Right atrium auricular region (tissue), 2 donors: ENCODE measurements at regions not wholly inside any gene's neighbourhood (a gene's known extent, or its start where the extent isn't known, plus 50 kb on each side); places are given as distances from the start of the nearest gene placed in this dataset.

Source experiments
- DNase-seq: peaks from one replicate; pipeline ENCODE4 v3.0.0-alpha.2; 2019; ENCODE audit warnings: low spot score
- H3K27ac ChIP-seq, 2 donors: fragments of 200-600 bp; sonication (generic); 1 replicate in 1 of 2; 2 replicates in 1 of 2; pipeline ENCODE4 v1.5.1; 2016 to 2019
- H3K27me3 ChIP-seq, 2 donors: fragments of 200-600 bp; sonication (generic); one replicate each; pipeline versions ENCODE4 v1.5.1 to v1.6.0; 2017 to 2019
- H3K36me3 ChIP-seq: fragments of 200-600 bp; sonication (generic); one replicate; pipeline ENCODE4 v1.5.1; 2016
- H3K4me1 ChIP-seq, 2 donors: fragments of 200-600 bp; sonication (generic); one replicate each; pipeline versions ENCODE4 v1.5.1 to v1.6.0; 2017 to 2019
- H3K4me3 ChIP-seq, 2 donors: fragments of 200-600 bp; sonication (generic); 1 replicate in 1 of 2; 2 replicates in 1 of 2; pipeline ENCODE4 v1.5.1; 2017 to 2019; ENCODE audit warnings: mild to moderate bottlenecking in 1 of 2, moderate library complexity in 1 of 2
- H3K9me3 ChIP-seq, 2 donors: fragments of 200-600 bp; sonication (generic); one replicate each; pipeline ENCODE4 v1.5.1; 2019
- TF ChIP-seq, protein P1 (sequence below), 2 donors: fragments of 200-600 bp; sonication (generic); IDR thresholded peaks; one replicate each; pipeline ENCODE4 v1.5.1; 2019; ENCODE audit warnings: antibody characterized with exemption in 2 of 2

DNA sequence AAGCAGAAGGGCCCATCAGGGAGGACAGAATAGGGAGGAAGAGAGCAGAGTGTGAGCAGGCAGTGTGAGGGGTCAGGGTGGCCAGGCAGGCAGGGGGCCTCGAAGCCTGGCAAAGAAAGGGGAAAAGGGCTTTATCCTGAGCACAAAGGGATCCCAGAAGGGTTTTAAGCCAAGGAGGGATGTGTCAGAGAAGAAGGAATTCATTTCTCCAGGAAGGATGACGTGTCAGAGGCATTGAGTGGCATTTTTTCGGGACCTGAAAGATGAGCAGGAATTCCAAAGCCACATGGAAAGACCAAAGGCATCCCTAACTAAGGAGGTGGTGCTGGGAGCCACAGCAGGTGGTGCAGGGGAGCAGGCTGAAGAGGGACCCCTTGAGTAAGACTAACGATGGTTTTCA is 132.1 kb downstream of the DICER1 start:
- Histone ChIP-seq H3K36me3 (no peaks in the 10 kb centered on the region), H3K4me3 (no peak overlapping the region), H3K4me1 (no peaks in the 10 kb centered on the region), H3K27ac (no peak overlapping the region), H3K9me3 (peaks cover 0 to 9% of the 10 kb centered on the region in 2 donors), H3K27me3 (no peaks in the 10 kb centered on the region)
- TF ChIP-seq, protein P1, sequence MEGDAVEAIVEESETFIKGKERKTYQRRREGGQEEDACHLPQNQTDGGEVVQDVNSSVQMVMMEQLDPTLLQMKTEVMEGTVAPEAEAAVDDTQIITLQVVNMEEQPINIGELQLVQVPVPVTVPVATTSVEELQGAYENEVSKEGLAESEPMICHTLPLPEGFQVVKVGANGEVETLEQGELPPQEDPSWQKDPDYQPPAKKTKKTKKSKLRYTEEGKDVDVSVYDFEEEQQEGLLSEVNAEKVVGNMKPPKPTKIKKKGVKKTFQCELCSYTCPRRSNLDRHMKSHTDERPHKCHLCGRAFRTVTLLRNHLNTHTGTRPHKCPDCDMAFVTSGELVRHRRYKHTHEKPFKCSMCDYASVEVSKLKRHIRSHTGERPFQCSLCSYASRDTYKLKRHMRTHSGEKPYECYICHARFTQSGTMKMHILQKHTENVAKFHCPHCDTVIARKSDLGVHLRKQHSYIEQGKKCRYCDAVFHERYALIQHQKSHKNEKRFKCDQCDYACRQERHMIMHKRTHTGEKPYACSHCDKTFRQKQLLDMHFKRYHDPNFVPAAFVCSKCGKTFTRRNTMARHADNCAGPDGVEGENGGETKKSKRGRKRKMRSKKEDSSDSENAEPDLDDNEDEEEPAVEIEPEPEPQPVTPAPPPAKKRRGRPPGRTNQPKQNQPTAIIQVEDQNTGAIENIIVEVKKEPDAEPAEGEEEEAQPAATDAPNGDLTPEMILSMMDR (IDR thresholded peaks at IDR 0.05), result no peak
- peak; percentile 4 for DNase-seq

DNA sequence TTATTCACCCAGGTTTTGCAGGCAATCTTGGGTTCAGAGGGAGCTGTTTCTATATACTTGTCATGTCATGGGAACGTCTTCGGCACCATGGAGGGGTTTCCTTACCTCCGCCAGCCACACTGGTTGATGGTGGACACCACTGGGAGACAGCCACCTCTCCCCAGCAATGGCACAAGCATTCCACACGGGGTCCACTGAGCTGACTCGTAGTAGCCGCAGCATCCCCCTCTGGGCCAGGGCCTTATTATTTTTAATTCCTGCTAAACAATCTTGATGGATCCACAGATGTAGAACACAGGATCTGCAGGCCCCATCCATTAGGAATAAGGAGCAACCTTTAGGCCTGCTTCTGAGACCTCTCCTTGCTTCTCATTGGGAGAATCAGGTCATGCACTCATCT is 132.9 kb downstream of the DICER1 start:
- Histone ChIP-seq H3K27me3 (no peaks in the 10 kb centered on the region), H3K4me1 (no peaks in the 10 kb centered on the region), H3K4me3 (no peak overlapping the region), H3K36me3 (no peaks in the 10 kb centered on the region), H3K27ac (no peak overlapping the region), H3K9me3 (peaks cover 0 to 9% of the 10 kb centered on the region in 2 donors)
- TF ChIP-seq, protein P1 (IDR thresholded peaks at IDR 0.05), result no peak
- DNase-seq, result peak; percentile 36

DNA sequence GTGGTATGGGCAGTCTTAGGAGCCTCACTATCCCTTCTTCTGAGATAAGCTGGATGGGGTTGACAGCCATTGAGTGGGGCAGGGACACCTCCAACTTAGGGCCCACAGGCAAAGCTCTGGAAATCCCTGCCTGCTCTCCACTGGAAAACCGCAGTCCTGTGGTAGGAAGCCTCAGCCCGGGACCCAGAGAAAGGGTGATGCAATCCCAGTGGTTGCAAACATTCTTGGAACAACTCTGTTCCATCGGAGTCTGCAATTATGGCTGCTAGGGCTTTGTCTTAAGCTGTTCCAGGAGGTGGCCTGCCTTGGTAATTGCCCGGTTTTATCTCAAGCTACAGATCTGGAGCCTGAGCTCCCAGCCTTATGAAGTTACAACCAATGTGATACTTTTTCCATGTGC is 133.4 kb downstream of the DICER1 start:
- Histone ChIP-seq H3K27ac (no peak overlapping the region), H3K4me3 (no peak overlapping the region), H3K4me1 (no peaks in the 10 kb centered on the region), H3K36me3 (no peaks in the 10 kb centered on the region), H3K27me3 (no peaks in the 10 kb centered on the region), H3K9me3 (peaks cover 0 to 9% of the 10 kb centered on the region in 2 donors)
- peak; percentile 56 for DNase-seq
- TF ChIP-seq, protein P1 (IDR thresholded peaks at IDR 0.05), result no peak

DNA sequence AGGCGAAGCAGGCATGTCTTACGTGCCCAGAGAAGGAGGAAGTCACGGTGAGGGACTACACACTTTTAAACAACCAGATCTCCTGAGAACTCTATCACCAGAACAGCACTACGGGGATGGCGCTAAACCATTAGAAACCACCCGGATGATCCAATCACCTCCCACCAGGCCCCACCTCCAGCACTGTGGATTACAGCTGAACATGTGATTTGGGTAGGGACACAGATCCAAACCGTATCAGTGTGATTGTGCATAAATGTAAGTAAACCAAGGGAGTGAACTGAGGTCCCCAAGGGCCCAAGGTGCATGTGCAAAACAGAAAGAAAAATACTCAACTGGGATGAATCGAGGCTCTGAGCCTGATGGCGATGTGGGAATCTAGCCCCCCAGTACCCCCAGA is 134.2 kb downstream of the DICER1 start:
- Histone ChIP-seq H3K4me1 (no peaks in the 10 kb centered on the region), H3K27ac (no peak overlapping the region), H3K4me3 (no peak overlapping the region), H3K27me3 (no peaks in the 10 kb centered on the region), H3K9me3 (peaks cover 0 to 9% of the 10 kb centered on the region in 2 donors), H3K36me3 (no peaks in the 10 kb centered on the region)
- DNase-seq, result peak; percentile 34
- TF ChIP-seq, protein P1 (IDR thresholded peaks at IDR 0.05), result no peak

DNA sequence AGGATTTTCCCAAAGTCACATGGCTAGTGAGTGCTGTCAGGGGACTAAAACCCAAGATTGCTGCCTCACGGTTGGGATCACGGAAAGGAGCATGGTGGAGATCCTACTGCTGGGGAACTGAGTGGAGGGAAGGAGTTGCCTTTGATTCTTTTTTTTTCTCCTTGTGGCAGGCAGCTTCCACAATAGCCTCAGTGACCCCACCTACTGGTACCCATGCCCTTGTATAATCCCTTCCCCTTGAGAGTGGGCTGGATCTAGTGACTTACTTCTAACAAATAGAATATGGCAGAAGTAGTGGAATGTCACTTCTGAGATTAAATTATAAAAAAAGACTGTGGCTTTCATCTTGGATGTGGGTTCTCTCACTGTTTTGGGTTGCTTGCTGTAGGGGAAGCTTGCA is 135.7 kb downstream of the DICER1 start:
- Histone ChIP-seq H3K4me3 (no peak overlapping the region), H3K4me1 (no peaks in the 10 kb centered on the region), H3K9me3 (peaks cover 0 to 9% of the 10 kb centered on the region in 2 donors), H3K27me3 (no peaks in the 10 kb centered on the region), H3K36me3 (no peaks in the 10 kb centered on the region), H3K27ac (no peak overlapping the region)
- no peak for DNase-seq
- TF ChIP-seq, protein P1 (IDR thresholded peaks at IDR 0.05), result no peak

DNA sequence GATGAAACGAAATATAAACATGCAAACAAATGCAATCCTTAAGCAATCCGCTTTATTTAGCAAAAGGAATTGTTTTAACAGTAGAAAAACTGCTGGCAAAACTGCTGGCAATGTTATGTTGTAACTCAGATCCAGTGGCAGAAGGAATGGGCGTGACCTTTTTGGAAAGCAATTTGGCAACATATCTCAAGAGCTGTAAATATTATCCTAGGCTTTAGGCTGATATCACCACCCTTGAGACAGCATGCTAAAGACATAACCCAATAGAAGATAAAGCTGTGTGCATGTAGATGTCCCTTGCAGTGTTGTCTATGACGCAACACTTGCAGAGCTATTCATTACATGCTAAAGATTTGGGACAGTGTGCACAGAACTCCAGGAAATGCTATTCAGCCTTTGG is 138.5 kb downstream of the DICER1 start:
- TF ChIP-seq, protein P1 (IDR thresholded peaks at IDR 0.05), result no peak
- Histone ChIP-seq H3K4me1 (no peaks in the 10 kb centered on the region), H3K9me3 (peaks cover 0 to 9% of the 10 kb centered on the region in 2 donors), H3K27ac (no peak overlapping the region), H3K36me3 (no peaks in the 10 kb centered on the region), H3K4me3 (no peak overlapping the region), H3K27me3 (no peaks in the 10 kb centered on the region)
- DNase-seq, result peak; percentile 52
